ENCODE measurements at regions not wholly inside any gene's neighbourhood (a gene's known extent, or its start where the extent isn't known, plus 50 kb on each side); places are given as distances from the start of the nearest gene placed in this dataset.

GRCh38 chr5:166172597-166172996 is 2118.8 kb upstream of the WWC1 start:
- TF ChIP-seq PREB (CRISPR knock-in tag; IDR thresholded peaks at IDR 0.05; ENCODE audit: borderline replicate concordance): no peak
- no peak for TF ChIP-seq CTCF (IDR thresholded peaks at IDR 0.05)
- TF ChIP-seq ATF2 (CRISPR knock-in tag; IDR thresholded peaks at IDR 0.05; ENCODE audit: borderline replicate concordance, low read depth): no peak
- no peak for TF ChIP-seq USF2 (CRISPR knock-in tag; IDR thresholded peaks at IDR 0.05)
- no peak for TF ChIP-seq CBFB (CRISPR knock-in tag; IDR thresholded peaks at IDR 0.05; ENCODE audit: low read depth)
- no peak for TF ChIP-seq JAZF1 (CRISPR knock-in tag; IDR thresholded peaks at IDR 0.05)
